Ovary (tissue), 7 donors: ENCODE measurements at regions not wholly inside any gene's neighbourhood (a gene's known extent, or its start where the extent isn't known, plus 50 kb on each side); places are given as distances from the start of the nearest gene placed in this dataset.
"Not testable (repeated sequence)": the region's sequence is repeated elsewhere in the genome, so short reads cannot be mapped to it uniquely, and the experiment has no call there.

ENCODE experiments used
- DNase-seq, 5 donors: peaks; one replicate each; pipeline ENCODE4 v3.0.0-alpha.2; 2019 to 2020
- H3K27ac ChIP-seq, 2 donors: fragments of 200-600 bp; one replicate each; pipeline versions ENCODE4 v1.5.1 to v1.8.0; 2019 to 2022
- H3K27me3 ChIP-seq: fragments of 200-600 bp; one replicate; pipeline ENCODE4 v1.8.0; 2022
- H3K36me3 ChIP-seq: fragments of 200-600 bp; sonication (generic); one replicate; pipeline ENCODE4 v1.5.1; 2019
- H3K4me1 ChIP-seq: one replicate; pipeline ENCODE4 v1.8.1; 2013; ENCODE audit warnings: mild to moderate bottlenecking, moderate library complexity; ENCODE audit not compliant: insufficient read depth
- H3K4me3 ChIP-seq: fragments of 200-600 bp; sonication (generic); one replicate; pipeline ENCODE4 v1.5.1; 2017
- H3K9me3 ChIP-seq, 2 donors: fragments of 200-600 bp in 1 of 2; sonication (generic) in 1 of 2; one replicate each; pipeline versions ENCODE4 v1.5.1 to v1.8.1; 2013 to 2019; ENCODE audit warnings: mild to moderate bottlenecking in 1 of 2, moderate library complexity in 1 of 2
- CTCF ChIP-seq, 3 donors: fragments of 450-650 bp in 2 of 3; fragments of 200-600 bp in 1 of 3; IDR thresholded peaks; one replicate each; pipeline versions ENCODE4 v1.5.1 to v1.8.0; 2016 to 2022; ENCODE audit warnings: antibody characterized with exemption in 3 of 3, mild to moderate bottlenecking in 1 of 3
- EP300 ChIP-seq: sonication (generic); formaldehyde crosslinking; IDR thresholded peaks from one replicate; pipeline ENCODE4 v1.6.1; 2017; ENCODE audit warnings: antibody characterized with exemption
- POLR2A ChIP-seq: fragments of 450-650 bp; IDR thresholded peaks from one replicate; pipeline ENCODE4 v1.6.1; 2017; ENCODE audit warnings: antibody characterized with exemption, mild to moderate bottlenecking, moderate library complexity
- WGBS, 3 donors: extraction: QIAGEN DNeasy Blood & Tissue Kit in 1 of 3; methylation state at CpG; one replicate each; pipeline versions ENCODE4 v1.1.5 to v1.1.7; 2013 to 2017; 5-methylcytosine and 5-hydroxymethylcytosine counted together
- intact Hi-C, 4 donors: fragments of 100-400 bp; cut with DNase I; formaldehyde crosslinking; loops; one replicate each; pipeline versions ENCODE4 v1.11.0 to v1.15.1; 2022 to 2023
- donor health status: DM: no; HTN: no; CAD: no; lungs with moderate emphysema.
- donor health status: DM: no; HTN: no; CAD: no.
- donor health status: Bipolar disorder and iron deficiency.
- donor health status: DM: no; HTN: no; CAD: no.
- donor health status: DM: yes; HTN: yes; CAD: no.

- intact Hi-C loops, result no loop called here
Measured at GRCh38 chr13:54029720-54030119, 1001.1 kb downstream of the OLFM4 start.

DNA sequence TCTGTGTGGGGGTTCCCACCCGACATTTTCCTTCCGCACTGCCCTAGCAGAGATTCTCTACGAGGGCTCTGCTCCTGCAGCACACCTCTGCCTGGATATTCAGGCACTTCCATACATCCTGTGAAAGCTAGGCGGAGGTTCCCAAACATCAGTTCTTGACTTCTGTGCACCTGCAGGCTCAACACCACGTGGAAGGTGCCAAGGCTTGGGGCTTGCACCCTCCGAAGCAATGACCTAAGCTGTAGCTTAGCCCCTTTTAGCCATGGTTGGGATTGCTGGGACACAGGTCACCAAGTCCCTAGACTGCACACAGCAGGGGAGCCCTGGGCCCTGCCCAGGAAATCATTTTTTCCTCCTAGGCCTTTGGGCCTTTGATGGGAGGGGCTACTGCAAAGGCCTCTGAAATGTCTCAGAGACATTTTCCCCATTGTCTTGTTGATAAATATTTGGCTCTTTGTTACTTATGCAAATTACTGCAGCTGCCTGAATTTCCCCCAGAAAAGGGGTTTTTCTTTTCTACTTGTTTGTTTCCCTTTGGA lies 1004.8 kb downstream of the OLFM4 start:
- Histone ChIP-seq H3K4me3 (no peak overlapping the region), H3K27ac (no peak overlapping the region), H3K27me3 (no peaks in the 10 kb centered on the region), H3K9me3 (no peaks in the 10 kb centered on the region), H3K4me1 (no peaks in the 10 kb centered on the region), H3K36me3 (no peaks in the 10 kb centered on the region)
- WGBS, 3 donors, result 76 to 91% (median 89%) methylated on average over 6 of the region's 6 CpGs
- DNase-seq, result no peak
- intact Hi-C loops, result no loop called here
- TF ChIP-seq CTCF (IDR thresholded peaks at IDR 0.05) (no peak), EP300 (no peak), POLR2A (no peak)

More at GRCh38 chr13:54029720-54030119, 1001.1 kb downstream of the OLFM4 start:
- no peak overlapping the region for H3K27ac ChIP-seq
- H3K4me3 ChIP-seq, result no peak overlapping the region
- no peaks in the 10 kb centered on the region for H3K4me1 ChIP-seq
- no peaks in the 10 kb centered on the region for H3K27me3 ChIP-seq
- TF ChIP-seq EP300 (no peak), CTCF (IDR thresholded peaks at IDR 0.05) (no peak), POLR2A (no peak)
- DNase-seq, result no peak
- H3K9me3 ChIP-seq, result no peaks in the 10 kb centered on the region
- H3K36me3 ChIP-seq, result no peaks in the 10 kb centered on the region
- 53 to 75% (median 55%) methylated on average over 4 of the region's 4 CpGs for WGBS, 3 donors

- Histone ChIP-seq H3K27ac (no peak overlapping the region), H3K27me3 (no peaks in the 10 kb centered on the region), H3K4me1 (no peaks in the 10 kb centered on the region), H3K4me3 (no peak overlapping the region), H3K9me3 (no peaks in the 10 kb centered on the region), H3K36me3 (no peaks in the 10 kb centered on the region)
- no peak for DNase-seq
- TF ChIP-seq CTCF (IDR thresholded peaks at IDR 0.05) (no peak), POLR2A (no peak), EP300 (no peak)
- intact Hi-C loops, result no loop called here
- 85 to 97% (median 91%) methylated on average over 2 of the region's 2 CpGs for WGBS, 3 donors
Measured at GRCh38 chr13:54034047-54034446, 1005.4 kb downstream of the OLFM4 start.

DNA sequence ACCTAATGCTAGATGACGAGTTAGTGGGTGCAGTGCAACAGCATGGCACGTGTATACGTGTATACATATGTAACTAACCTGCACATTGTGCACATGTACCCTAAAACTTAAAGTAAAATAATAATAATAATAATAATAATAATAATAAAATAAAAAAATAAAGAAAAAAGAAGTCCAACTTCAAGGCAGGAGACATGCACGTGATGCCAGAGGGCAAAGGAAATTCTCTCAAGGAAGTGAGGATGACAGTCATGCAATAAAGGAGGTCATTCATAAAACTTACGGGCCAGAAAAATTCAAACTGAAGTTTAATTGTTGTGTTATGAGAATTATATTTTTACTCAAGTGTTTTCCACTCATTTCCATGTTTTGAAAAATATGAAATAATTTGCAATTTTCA lies 1028.8 kb downstream of the OLFM4 start:
- H3K4me1 ChIP-seq, H3K4me3 ChIP-seq, H3K9me3 ChIP-seq, H3K36me3 ChIP-seq, H3K27me3 ChIP-seq, intact Hi-C loops, DNase-seq, H3K27ac ChIP-seq: not testable (repeated sequence)
- WGBS, 3 donors, result 76 to 87% (median 83%) methylated on average over 5 of the region's 5 CpGs

- H3K9me3 ChIP-seq, H3K27me3 ChIP-seq, H3K4me3 ChIP-seq, H3K36me3 ChIP-seq, H3K4me1 ChIP-seq, DNase-seq, H3K27ac ChIP-seq, intact Hi-C loops: not testable (repeated sequence)
- WGBS, 3 donors, result 81 to 87% (median 86%) methylated on average over 8 of the region's 8 CpGs
Measured at GRCh38 chr13:54069958-54070357, 1041.3 kb downstream of the OLFM4 start.

DNA sequence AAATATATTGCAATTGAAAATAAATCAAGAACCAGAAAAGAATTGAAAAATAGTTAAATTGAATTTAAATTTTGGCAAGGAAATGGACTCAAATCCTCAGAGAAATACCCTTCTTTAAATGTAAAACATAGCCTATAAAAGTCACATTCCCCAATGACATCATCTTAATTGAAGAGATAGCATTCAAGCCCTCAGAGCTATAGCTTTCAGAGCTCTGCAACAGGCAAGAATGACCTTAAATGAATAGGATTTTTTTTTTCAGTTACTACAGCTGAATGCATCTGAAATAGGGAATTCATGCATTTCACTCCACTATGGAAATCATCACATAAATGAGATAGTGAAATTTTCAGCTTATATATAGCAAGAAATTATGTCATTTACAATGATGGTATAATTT lies 1049.0 kb downstream of the OLFM4 start:
- no peaks in the 10 kb centered on the region for H3K36me3 ChIP-seq
- H3K27ac ChIP-seq, result no peak overlapping the region
- no peaks in the 10 kb centered on the region for H3K27me3 ChIP-seq
- DNase-seq, result no peak
- H3K4me1 ChIP-seq, result no peaks in the 10 kb centered on the region
- intact Hi-C loops, result no loop called here
- H3K4me3 ChIP-seq, result no peak overlapping the region
- no peaks in the 10 kb centered on the region for H3K9me3 ChIP-seq
- TF ChIP-seq EP300 (no peak), CTCF (IDR thresholded peaks at IDR 0.05) (no peak)
